ENCODE measurements at regions not wholly inside any gene's neighbourhood (a gene's known extent, or its start where the extent isn't known, plus 50 kb on each side); places are given as distances from the start of the nearest gene placed in this dataset.

DNA sequence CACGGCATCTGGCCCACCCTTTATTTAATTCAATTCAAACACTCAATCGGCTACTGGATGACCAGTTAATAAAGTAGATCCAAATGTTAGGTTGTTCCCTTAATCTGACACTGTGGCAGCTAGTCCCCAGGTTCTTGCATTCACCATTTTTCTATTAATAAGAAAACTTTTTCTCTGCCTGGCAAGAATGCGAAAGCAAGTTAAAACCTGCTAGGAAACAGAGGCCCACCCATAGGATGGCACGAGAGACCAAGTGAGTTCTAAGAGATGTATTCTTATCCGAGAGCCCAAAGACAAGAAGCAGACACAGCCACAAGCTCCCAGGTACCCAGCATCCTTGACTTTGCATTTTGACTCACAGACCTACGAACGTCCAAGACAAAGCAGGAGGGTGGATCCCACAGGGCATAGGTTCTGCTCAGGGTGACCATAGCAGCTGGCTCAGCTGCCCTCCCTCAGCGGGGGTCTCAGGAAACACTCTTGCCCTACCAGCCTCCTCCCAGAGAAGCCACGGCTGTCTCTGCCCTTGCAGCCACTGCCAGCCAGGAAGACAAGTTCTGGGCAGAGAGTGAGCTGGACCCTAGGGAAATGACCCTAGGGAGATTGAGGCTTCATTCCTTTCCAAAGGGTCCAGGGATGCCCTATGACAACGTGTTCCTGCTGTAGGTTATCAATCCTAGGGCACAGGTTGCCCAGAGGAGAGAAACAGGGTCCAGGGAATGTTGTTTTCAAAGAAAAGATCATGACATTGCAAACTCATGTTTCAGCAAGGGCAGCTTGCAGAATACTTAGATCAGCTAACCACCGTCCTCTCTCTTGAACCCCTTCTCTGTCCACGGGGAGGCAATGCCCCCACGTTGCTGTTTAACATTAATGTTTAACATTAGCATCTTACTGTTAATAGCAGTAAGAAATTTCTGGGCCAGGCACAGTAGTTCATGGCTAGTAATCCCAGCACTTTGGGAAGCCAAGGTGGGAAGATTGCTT is 147.2 kb upstream of the ZNF507 start:
- H2AK9ac ChIP-seq (replicated peaks; ENCODE audit: low read depth, low read length, poor library complexity) = no peak overlapping the region
- dilution Hi-C loops (cut with HindIII; ENCODE audit: low sequenced_read_pairs, unreplicated experiment) (no loop called here), in situ Hi-C loops (cut with MboI; ENCODE audit: low sequenced_read_pairs) (no loop called here), intact Hi-C loops (cut with micrococcal nuclease) (no loop called here)
- no peak overlapping the region for H3K56ac ChIP-seq (ENCODE audit: extremely low read depth, insufficient read depth, low read length)
- H2BK20ac ChIP-seq (ENCODE audit: low read depth, low read length) = no peak overlapping the region
- H4K20me1 ChIP-seq (ENCODE audit: insufficient read depth, low read length) = no peaks in the 10 kb centered on the region
- H3K18ac ChIP-seq (ENCODE audit: low read depth, low read length) = no peak overlapping the region
- BruUV-seq (replicated peaks) = no TSS peak
- ChIA-PET CTCF (interaction anchor here (0.5 to 0.6 kb wide), 2 partner anchors 27 to 1667 kb away, joined by 3 read pairs; no protein-coding TSS in a partner anchor), POLR2A (ENCODE audit: unreplicated experiment) (no interaction called here)
- TF ChIP-seq, protein P1, sequence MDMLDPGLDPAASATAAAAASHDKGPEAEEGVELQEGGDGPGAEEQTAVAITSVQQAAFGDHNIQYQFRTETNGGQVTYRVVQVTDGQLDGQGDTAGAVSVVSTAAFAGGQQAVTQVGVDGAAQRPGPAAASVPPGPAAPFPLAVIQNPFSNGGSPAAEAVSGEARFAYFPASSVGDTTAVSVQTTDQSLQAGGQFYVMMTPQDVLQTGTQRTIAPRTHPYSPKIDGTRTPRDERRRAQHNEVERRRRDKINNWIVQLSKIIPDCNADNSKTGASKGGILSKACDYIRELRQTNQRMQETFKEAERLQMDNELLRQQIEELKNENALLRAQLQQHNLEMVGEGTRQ (IDR thresholded peaks at IDR 0.05; ENCODE audit: low read depth, low read length) = no peak
- H2AK5ac ChIP-seq (ENCODE audit: low read depth, low read length) = no peak overlapping the region
- H4K8ac ChIP-seq (ENCODE audit: low read depth in 2 of 2, low read length in 2 of 2) = no peak overlapping the region
- H3K4me2 ChIP-seq (ENCODE audit: low read depth, low read length) = no peak overlapping the region
- ATAC-seq (ENCODE audit: low read depth) (no peak), DNase-seq (no peak)
- no peak overlapping the region for H4K5ac ChIP-seq (ENCODE audit: low read depth, low read length)
- no peak overlapping the region for H3K14ac ChIP-seq (replicated peaks; ENCODE audit: low read depth, low read length)
- no peak overlapping the region for H3K9ac ChIP-seq (ENCODE audit: low read depth, low read length)
- H3K27me3 ChIP-seq (ENCODE audit: control insufficient read depth, insufficient read depth, low read length) = no peaks in the 10 kb centered on the region
- H3K23ac ChIP-seq (ENCODE audit: low read depth, low read length) = no peak overlapping the region
- no peak overlapping the region for H3K4me3 ChIP-seq (ENCODE audit: insufficient read depth, low read depth, low read length)
- no peak overlapping the region for H2BK15ac ChIP-seq (ENCODE audit: low read depth, low read length)
- H3K4me1 ChIP-seq (ENCODE audit: control insufficient read depth, insufficient read depth, low read length) = no peaks in the 10 kb centered on the region
- no peaks in the 10 kb centered on the region for H3K79me1 ChIP-seq (ENCODE audit: low read depth in 1 of 2, low read length in 2 of 2)
- no peak overlapping the region for H3K27ac ChIP-seq (ENCODE audit: insufficient read depth, low read length)
- no peak overlapping the region for H2AFZ ChIP-seq (replicated peaks; ENCODE audit: low read length, poor library complexity)
- no CpG with 5 or more reads among the region's 13 CpGs for WGBS, 2 experiments (ENCODE audit: extremely low coverage in 2 of 2, insufficient read length in 1 of 2)
- H2BK120ac ChIP-seq (ENCODE audit: low read depth, low read length) = no peak overlapping the region
- H3K36me3 ChIP-seq (ENCODE audit: control insufficient read depth, insufficient read depth, low read length) = no peaks in the 10 kb centered on the region
- H2BK5ac ChIP-seq (ENCODE audit: low read depth, low read length, poor library complexity, severe bottlenecking) = no peak overlapping the region
- no peak overlapping the region for H4K91ac ChIP-seq (ENCODE audit: insufficient read depth, low read depth, low read length)
- H3K4ac ChIP-seq (ENCODE audit: low read depth, low read length) = no peak overlapping the region
- H3K9me1 ChIP-seq (ENCODE audit: insufficient read depth, low read length) = no peaks in the 10 kb centered on the region
- H3K9me3 ChIP-seq (ENCODE audit: control insufficient read depth, insufficient read depth, low read length) = no peaks in the 10 kb centered on the region

Measured in IMR-90 (cell line).